ENCODE measurements at regions not wholly inside any gene's neighbourhood (a gene's known extent, or its start where the extent isn't known, plus 50 kb on each side); places are given as distances from the start of the nearest gene placed in this dataset.

DNA sequence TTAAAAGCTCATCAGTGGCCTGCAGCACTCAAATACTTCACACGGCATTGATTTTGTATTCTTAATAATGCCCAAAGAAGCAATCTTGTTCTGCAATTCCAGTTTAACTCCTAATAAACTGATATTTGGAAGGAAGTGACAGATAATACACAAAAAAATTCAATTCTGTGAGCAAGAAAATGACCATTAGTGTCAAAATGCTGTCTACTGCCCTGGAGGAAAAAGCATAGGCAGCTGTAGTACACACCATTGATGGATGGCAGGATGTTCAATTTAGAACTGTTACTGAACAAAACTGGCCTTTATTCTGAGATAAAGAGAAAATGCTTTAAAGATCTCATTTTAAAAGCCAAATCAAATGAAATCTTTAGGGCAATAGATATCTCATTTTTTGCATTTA, 251.3 kb upstream of the FMN2 start:
- no peak for DNase-seq

DNA sequence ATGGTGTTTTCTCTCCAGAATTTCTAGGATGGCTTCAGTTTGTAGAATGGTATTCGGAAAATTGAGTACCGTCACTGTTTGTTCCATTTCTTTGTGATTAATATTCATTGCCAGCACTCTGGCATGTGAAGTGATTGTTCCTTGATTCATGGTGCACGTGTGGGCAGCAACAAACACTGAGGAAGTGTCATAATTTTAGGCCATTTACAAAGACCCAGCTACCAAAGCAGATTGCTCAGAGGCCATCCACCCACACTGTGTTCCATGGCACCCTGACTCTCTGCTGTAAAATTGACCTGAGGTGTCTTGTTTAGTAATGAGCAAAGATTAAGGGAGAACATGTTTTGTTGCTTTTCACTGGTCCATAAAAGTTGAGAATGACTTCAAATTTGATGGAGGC, 250.9 kb upstream of the FMN2 start:
- no peak for DNase-seq

DNA sequence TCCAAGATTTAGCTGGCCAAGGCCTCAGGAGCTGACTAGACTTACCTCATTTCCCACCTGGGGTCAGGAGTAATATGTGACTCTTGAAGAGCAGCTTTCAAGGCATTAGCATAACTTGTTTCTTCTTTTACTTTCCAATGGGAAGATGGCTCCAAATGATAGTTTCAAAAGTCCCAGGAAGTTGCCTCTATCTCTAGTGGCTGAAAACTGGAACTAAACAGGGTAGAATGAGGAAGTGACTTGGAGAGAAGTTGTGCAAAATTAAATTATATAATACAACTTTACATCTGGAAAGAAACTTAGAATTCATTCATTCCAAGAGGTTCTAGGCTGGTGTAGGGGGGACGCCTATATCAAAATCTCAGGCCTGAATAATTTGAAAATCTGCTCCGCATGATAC, 250.1 kb upstream of the FMN2 start:
- DNase-seq, result no peak

DNA sequence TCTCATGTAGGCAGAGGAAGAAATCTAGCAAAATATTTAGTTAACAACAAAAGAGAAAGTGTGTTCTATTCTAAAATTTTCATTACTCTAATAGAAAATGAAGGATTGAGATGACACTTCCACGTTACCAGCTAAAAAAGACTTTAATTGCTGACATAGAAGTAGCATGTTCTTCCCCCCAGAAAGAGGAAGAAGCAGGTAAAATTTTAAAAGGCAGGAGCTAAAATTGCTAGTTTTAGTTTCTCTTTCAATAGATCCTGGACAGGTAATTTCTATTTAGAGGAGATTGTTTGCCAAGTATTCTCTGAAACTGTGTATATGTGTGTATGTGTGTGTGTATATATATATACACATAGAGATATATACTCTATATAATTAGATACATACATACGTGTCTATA, 248.1 kb upstream of the FMN2 start:
- DNase-seq, result no peak

DNA sequence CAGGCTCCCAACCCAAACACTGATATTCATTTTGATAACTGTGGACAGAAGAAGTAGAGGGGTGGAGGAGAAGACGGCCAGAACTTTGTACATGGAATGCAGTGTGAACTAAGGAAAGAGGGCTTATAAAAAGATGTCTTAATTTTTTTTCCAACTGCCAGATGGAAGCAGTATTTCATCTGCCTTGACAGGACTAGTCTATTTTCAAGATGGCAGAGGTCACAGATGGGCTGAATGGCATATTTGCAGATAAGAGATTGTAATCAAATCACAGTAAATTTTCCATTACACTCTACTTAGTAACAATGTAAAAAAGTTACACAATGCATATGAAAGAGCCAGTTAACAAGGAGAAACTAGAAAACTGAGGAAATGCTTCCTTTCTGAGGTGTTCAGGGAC, 246.8 kb upstream of the FMN2 start:
- no peak for DNase-seq

DNA sequence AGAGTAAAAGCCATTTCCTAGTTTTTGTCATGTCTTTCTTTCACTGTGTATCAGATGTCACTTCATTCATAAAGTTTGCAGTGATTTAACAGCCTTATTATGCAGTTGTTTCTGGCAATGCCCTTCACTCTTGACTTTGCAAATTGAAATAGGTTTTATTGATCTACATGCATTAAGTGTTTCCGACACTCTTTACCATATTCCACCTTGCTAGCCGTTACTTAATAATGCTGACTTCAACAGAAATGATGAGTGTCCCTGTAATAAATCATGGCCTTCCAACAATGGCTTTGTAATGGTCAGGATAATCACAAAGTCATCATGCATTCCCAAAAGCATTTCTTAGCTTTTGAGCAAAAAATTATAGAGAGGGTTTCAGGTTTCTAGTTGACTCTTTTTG, 236.8 kb upstream of the FMN2 start:
- no peak for DNase-seq

DNA sequence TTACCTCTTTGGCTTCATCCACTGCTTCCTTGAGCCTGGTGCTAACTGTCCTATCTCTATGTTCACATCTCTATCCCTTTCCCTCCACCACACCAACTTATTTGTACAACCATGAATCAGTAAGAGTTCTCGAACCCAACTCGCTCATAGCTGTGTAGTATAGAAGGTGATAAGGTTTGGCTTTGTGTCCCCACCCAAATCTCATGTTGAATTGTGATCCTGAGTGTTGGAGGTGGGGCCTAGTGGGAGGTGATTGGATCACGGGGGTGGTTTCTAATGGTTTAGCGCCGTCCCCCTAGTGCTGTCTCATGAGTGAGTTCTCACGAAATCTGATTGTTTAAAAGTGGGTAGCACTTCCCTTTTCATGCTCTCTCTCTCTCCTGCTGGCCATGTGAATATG, 235.6 kb upstream of the FMN2 start:
- no peak for DNase-seq

DNA sequence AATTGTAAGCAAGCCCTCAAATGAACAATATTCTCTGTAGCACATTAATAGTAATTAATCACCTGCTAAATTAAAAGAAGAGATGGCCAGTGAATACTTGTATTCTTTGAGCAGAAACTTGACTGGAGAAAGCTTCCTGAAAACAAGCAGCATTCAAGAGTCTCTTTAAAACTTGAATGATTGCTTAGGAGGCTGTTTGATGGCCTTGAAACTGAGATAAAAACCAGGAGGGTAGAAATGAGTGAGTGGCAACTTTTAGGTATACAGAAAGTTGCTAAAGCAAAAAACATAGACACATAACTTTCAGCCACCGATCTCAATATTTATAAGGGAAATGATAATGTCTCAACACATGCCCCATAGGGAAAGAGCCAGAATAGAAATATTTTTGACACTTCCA, 234.8 kb upstream of the FMN2 start:
- DNase-seq, result no peak

DNA sequence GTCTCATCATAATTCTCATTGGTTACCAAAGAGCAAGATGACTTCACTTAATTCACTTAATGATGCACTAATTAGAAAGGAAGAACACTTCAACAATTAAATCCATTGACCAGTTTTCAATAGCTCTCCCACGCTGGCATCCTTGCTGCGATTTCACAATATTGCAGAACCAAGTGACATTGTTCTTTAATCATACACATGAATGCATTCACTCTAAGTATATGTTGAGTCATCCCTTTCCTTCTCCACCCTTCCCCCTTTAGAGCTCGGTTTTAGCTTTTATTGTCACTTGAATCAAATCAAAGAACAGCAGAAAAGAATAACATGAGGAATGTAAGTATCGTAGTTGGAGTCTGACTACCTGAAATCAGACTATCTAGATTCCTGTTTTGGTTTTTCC, 233.6 kb upstream of the FMN2 start:
- no peak for DNase-seq

DNA sequence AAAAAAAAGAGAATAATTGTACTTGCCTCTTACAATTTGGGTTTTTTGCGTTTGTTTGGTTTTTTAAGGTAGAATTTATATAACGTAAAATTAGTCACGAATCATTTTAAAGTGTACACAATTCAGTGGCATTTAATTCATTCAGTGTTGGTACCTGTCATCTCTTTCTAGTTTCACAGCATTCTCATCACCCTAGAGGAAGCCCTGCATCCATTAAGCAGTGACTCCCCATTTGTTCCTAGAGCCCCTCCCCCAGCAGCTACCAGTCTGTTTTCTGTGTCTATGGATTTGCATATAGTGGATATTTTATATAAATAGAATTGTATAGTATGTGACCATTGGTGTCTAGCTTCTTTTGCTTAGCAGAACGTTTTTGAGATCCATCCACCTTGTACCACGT, 233.2 kb upstream of the FMN2 start:
- DNase-seq, result no peak

DNA sequence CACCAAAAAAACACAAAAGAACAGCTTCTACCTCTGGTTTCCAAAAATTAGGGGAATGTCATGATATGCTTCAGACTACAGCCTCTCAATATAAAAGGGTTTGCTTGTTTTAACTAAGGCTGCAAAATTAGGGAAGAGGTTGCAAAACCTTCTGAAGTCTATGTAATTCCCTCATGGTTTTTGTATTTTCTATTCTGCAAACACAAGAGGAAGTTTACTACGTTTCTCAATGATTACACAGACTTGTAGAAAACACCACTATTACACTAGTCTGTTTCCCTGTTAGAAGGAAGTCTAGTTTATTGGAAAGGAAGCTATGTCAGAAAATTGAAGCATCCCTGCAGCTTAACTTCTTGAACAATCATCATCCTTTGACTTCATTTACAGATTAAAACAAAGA, 229.7 kb upstream of the FMN2 start:
- no peak for DNase-seq

DNA sequence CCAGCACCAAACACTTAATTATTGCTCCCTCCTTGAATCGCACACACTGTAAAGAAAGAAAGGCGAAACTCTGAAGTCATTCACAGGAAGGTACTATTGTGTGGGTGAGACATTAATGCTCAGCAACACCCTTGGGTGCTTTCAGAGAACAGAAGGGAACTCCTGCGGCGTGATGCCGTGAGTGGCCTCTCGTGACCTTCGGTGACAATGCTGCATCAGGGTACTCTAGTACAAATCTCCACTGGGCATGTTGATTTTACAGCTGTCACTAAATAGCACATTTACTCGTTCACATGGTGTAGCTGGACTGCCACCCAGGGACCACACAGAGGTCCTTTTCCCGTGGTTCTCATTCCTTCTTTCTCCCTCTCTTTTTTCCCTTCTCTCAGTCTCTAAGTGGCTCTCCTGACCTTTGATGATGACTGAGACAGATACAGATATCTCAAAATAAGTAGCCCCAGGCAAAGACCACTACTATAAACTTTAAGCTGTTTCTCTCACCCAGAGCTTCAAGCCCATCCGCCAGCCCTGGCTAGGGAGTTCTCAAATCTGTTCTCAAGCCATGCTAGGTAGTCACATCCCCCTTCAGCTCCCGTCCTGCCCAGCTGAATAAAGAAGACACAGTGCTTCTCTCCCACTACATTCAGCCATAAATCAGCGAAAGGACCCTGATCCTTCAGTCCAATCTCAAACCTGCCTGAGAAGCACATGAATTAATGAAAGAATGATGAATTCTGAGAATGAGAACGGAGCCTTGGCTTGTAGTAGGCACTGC, 223.4 kb upstream of the FMN2 start:
- DNase-seq, result no peak

DNA sequence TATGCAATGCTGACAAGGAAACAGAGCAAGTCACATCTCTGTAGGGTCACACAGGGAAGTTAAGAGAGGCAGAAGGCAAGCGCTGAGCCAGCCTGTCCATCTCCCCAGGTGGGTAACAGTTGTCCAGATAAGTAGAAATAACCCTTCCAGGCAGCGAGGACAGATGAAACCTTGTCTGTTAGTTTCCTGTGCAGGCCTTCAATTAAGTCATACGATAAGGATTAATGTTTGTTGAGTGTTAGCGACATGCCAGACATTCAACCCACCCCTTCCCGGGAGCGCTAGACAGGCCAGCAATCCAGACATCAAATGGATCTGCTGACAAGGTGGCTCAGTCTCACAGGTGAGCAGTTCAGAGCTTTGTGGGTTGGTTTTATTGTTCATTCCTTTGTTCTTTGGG, 221.5 kb upstream of the FMN2 start:
- DNase-seq, result no peak

DNA sequence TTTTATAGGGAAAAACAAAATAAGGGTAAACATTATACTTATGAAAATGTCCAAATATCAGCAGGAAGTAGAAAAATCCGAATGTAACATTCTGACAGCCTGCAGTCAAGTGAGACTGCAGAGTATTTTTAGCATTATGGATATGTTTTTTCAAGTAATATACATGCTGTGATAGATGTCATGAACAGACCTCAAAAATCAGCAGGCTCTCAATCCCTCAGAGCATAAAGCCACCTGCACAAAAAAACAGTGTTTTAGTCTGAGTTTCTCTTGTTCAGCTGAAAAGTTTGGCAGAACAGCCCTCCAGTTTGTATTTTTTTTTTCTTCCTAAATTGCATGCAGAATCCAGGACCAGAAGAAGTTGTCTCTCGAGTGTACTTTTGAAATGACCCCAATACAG, 219.1 kb upstream of the FMN2 start:
- no peak for DNase-seq

DNA sequence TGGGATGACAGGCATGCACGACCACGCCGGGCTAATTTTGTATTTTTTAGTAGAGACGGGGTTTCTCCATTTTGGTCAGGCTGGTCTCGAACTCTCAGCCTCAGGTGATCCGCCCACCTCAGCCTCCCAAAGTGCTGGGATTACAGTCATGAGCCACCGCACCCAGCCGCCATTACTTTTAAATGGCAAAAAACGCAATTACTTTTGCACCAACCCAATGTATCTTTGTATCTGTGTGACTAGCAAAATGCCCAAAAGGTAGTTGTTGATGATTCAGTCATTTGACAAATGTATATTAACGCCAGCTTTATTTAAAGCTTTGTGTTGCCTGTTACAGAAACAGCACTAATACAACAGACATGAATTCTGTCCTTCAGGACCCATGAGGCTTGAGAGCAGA, 216.9 kb upstream of the FMN2 start:
- no peak for DNase-seq

DNA sequence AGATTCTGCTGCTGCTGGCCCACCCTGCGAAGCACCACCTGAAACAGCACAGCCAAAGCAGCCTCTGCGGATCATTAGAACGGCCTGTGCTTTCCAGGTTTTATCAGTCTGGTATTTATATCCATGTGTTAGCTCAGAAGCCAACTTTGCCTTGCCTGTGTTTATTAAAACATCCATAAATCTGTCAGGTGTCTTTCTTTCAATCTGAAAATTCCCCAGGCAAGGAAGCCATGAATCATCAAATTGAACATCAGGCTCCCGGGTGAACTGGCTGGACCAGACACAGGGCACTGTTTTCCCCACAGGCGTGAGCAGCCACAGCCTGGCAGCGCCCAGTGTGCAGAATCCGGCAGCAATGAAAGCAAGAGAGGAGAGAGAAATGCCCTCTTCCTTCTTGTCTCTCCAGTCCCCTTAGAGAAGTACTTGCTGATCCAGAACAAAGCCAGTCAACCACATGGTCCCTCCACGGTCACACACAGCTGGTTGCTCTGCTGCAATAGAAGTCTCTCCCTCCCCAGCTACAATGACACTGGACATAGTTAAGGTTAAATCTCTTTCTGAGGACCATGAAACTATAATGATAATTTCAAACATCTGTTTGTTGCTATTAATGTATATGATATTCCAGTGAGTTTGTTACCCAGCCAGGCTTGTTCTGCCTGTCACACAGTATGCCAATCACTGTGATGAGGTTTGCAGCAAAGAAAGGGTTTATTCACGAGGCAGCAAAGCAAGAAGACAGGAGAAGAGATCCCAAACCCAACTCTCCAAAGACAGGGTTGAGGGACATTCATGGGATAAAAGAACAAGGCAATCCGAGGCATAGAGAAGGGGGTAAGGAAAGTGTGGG, 212.1 kb upstream of the FMN2 start:
- DNase-seq, result no peak

DNA sequence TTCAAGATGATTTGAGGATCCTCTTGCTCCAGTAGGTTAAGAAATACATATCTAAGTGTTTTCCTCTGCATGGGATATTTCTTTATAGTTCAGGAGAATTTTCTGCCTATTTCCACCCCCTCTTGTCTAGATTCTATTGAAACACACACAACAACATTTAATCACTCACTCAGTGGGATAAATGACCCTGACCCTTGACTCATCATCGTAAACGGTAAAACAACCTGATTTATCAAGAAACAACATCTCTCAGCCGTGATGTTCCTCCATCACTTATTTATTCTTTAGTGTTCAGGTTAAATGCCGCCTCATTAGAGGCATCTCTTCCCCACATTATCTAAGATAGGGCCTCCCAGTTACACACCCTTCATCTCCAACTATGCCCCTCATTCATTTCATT, 208.7 kb upstream of the FMN2 start:
- DNase-seq, result no peak

DNA sequence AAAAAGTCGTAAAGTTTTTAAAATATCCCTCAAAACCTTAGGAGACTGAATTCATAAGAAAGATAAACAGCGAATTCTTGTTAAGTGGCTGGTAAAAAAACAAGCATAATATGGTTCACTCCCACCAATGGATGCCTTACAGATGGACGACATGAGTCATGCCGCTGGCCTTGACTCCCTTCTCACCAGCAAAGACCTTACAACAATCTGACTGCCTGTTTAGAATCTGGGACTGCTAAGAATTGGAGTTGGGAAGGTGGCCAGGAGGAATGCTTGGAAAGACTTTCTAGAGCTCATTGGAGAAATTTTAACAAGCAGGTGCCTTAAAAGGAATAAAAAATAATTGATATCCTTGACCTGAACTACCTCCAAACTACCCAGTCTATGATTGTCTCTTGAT, 206.9 kb upstream of the FMN2 start:
- no peak for DNase-seq

DNA sequence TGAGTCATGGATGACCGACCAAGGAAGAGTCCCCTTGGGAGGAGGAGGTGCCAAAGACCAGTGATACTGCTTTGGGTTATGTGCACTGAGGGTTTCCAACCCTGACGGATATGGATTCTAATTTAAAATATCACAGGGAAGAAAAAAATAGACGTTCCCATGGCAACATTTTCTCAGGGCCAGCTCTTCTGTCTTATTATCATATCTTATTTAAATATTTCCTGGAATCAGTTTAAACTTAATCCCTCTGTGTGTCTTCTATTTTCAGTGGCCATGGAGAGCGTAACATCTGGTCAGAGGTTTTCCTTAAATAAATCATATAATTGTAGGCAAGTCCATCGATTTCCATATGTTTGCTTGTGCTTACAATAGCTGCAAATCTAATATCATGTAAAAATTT, 205.4 kb upstream of the FMN2 start:
- DNase-seq, result no peak

DNA sequence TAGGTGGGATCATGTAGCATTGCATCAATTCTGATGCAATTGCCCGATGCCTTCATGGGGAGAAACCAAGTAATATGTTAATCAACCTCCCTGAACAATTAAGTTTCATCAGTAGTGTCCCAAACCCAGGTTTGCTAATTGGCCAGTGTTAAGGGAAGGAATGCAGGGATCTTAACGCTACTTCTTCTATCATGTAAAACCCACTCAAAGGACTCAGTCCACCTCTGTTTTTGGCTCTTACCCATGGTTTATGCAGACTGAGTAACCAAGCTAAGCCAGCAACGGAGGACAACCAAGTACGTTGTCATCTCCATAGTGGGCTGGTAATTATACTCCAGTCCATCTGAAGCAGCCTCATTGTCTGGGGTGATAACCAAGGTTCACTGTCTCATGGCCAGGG, 203.0 kb upstream of the FMN2 start:
- DNase-seq, result no peak

DNA sequence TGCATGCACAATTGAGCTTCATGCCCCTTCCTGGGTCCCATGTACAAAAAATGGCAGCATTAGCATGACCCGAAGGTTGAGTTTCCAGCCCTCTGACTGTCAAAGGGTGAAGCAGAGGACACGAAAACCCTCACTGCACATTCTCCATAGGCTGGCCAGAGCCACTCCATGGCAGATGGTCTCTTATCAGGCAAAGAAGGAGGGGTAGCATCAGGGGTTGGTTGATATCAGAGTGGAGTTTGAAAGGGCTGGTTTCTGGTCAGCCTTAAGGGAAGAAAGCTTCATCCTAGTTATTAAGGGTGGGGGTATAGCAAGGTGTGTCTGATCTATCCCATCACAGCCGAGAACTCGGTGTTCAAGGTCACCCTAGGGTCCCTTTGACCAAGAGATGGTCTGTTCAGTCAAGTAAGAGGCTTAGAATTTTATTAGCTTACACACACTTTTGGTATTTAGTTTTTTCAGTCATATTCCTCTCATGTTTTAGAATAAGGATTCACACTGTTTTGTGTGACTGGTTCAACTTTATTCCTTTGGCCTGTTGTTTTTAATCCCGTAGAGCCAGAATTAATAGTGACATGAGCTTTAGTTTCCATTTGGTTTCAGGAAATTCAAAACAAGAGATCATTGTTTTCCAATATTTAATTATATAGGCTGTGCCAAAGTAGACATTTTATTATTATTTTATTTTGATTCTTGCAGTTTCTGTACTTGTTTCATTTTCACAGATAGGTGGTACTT, 199.9 kb upstream of the FMN2 start:
- DNase-seq, result no peak

DNA sequence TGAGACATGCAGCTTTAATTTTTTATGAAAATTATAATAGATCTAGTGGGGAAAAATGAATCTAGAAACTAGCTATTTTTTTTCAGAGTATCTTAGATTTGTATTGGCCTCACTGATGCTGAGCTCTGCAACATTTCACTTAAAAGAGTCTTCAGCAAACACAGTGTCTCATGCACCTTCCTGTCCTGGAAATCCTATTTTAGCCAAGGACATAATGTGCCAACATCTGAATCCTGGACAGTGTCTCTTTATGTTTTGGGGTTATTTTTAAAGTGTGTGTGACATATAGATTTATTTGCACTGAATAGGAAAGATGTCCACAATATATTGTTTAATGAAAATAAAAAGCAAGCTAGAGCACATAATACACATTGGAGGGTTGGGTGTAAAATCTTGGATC, 199.1 kb upstream of the FMN2 start:
- DNase-seq, result no peak

DNA sequence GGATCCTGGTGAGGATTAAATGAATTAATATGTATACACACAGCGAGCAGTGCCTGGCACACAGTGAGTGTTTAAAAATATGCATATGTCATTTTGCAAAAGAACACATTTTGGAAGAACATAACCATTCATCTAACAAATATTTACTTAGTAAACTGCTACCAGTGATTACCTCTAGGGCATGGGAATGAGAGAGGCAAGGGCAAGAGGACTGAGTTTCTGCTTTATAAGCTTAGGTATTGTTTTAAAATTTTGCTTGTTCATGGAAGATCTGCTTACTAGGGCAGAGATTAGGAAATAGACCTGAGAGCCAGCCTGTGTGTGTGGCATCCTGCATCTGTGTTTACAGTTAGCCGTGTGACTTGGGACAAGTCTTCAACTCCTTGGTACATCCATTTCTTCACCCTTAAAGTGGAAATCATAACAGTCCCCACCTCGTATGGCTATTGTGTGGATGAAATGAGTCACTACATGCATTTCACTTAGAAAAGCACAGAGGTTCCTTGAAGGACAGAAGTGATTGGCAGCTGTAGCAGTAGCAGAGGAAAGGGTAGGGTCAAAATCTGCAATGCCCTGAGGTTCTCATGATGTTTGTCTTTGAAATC, 198.5 kb upstream of the FMN2 start:
- no peak for DNase-seq

DNA sequence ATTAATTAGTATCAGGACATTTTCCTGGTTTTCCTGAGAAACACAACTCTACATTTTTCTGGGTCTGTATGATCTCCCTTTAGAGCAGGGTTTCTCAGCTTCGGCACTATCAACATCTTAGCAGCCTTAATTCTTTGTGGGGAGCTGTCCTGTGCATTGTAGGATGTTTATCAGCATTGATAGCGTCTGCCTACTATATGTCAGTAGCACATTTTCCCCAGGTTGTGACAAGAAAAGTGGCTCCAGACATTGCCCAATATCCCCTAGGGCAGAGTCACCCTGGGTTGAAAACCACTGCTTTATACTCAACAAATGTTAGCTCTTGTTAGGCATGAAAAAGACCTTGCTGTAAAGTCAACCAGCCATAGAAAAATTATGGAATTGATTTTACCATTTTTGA, 195.1 kb upstream of the FMN2 start:
- no peak for DNase-seq
